ENCODE measurements at regions not wholly inside any gene's neighbourhood (a gene's known extent, or its start where the extent isn't known, plus 50 kb on each side); places are given as distances from the start of the nearest gene placed in this dataset.

GRCh38 chr13:99446242-99446641 is 55.0 kb upstream of the TM9SF2 start:
- no peaks in the 10 kb centered on the region for H3K27me3 ChIP-seq (ENCODE audit: insufficient read depth)
- H3K9me3 Mint-ChIP-seq = peaks cover 2% of the 10 kb centered on the region; the same call in 1 of the 3 replicates
- no peak overlapping the region for H3K4me3 ChIP-seq
- H3K4me3 Mint-ChIP-seq = no peak overlapping the region
- peaks cover 15% of the 10 kb centered on the region for H3K27me3 Mint-ChIP-seq (ENCODE audit: insufficient read depth, low read depth, poor library complexity)
- TF ChIP-seq CTCF (conservative IDR thresholded peaks at IDR 0.05; ENCODE audit: low read depth in 2 of 2) (peak; percentile 54 to 67), ZNF114 (CRISPR knock-in tag; IDR thresholded peaks at IDR 0.05) (no peak)
- peaks cover under 1% of the 10 kb centered on the region; the same call in 1 of the 3 replicates for H3K36me3 Mint-ChIP-seq (ENCODE audit: low read depth)
- H3K36me3 ChIP-seq (ENCODE audit: insufficient read depth) = no peaks in the 10 kb centered on the region
- no peak overlapping the region for H3K27ac ChIP-seq (ENCODE audit: low read depth)
- H3K79me2 ChIP-seq (replicated peaks; ENCODE audit: insufficient read depth) = no peaks in the 10 kb centered on the region
- peaks cover 9% of the 10 kb centered on the region; the same call in 1 of the 2 replicates for H3K4me1 ChIP-seq (ENCODE audit: insufficient read depth)
- peaks cover 23% of the 10 kb centered on the region for H3K4me1 Mint-ChIP-seq
- no peaks in the 10 kb centered on the region for H3K9me2 ChIP-seq (ENCODE audit: insufficient read depth)
- H3K4me2 ChIP-seq = no peak overlapping the region
- no peaks in the 10 kb centered on the region for H3F3A ChIP-seq (replicated peaks; ENCODE audit: low read depth)
- H3K27ac Mint-ChIP-seq = no peak overlapping the region
- ATAC-seq (peak; percentile 78), DNase-seq (ENCODE audit: low spot score) (peak; percentile 79)
- no peaks in the 10 kb centered on the region for H4K20me1 ChIP-seq (replicated peaks; ENCODE audit: insufficient read depth)
- H2AFZ ChIP-seq = peak overlapping the region; percentile 45

GRCh38 chr13:99448546-99448945 is 52.7 kb upstream of the TM9SF2 start:
- no peak overlapping the region for H3K4me3 Mint-ChIP-seq
- ATAC-seq (no peak), DNase-seq (ENCODE audit: low spot score) (no peak)
- H3K9me3 Mint-ChIP-seq = peaks cover 7% of the 10 kb centered on the region; the same call in 1 of the 3 replicates
- Histone ChIP-seq H3K36me3 (ENCODE audit: insufficient read depth) (no peaks in the 10 kb centered on the region), H3K27me3 (ENCODE audit: insufficient read depth) (no peaks in the 10 kb centered on the region), H4K20me1 (replicated peaks; ENCODE audit: insufficient read depth) (no peaks in the 10 kb centered on the region), H3K4me2 (no peak overlapping the region), H3F3A (replicated peaks; ENCODE audit: low read depth) (no peaks in the 10 kb centered on the region), H3K9me2 (ENCODE audit: insufficient read depth) (no peaks in the 10 kb centered on the region), H3K79me2 (replicated peaks; ENCODE audit: insufficient read depth) (no peaks in the 10 kb centered on the region), H3K4me1 (ENCODE audit: insufficient read depth) (peaks cover 7% of the 10 kb centered on the region; the same call in 1 of the 2 replicates), H3K27ac (ENCODE audit: low read depth) (no peak overlapping the region), H2AFZ (no peak overlapping the region), H3K4me3 (no peak overlapping the region)
- no peak for TF ChIP-seq STAT1 (IDR thresholded peaks at IDR 0.05; ENCODE audit: unreplicated experiment)
- no peak for TF ChIP-seq EZH2 (IDR thresholded peaks at IDR 0.05; ENCODE audit: low read depth, unreplicated experiment)
- TF ChIP-seq ZNF462 (CRISPR knock-in tag; IDR thresholded peaks at IDR 0.05) = no peak
- no peak for TF ChIP-seq JUNB (IDR thresholded peaks at IDR 0.05; ENCODE audit: unreplicated experiment)
- TF ChIP-seq CREB1 (CRISPR knock-in tag; IDR thresholded peaks at IDR 0.05; ENCODE audit: low read depth) = no peak
- no peak for TF ChIP-seq ETS1 (IDR thresholded peaks at IDR 0.05)
- TF ChIP-seq POLR2AphosphoS5 (IDR thresholded peaks at IDR 0.05; ENCODE audit: low read depth) = no peak
- no peak for TF ChIP-seq ZNF114 (CRISPR knock-in tag; IDR thresholded peaks at IDR 0.05)
- TF ChIP-seq CTCF (conservative IDR thresholded peaks at IDR 0.05; ENCODE audit: low read depth in 2 of 2) = no peak
- no peak for TF ChIP-seq NANOG (IDR thresholded peaks at IDR 0.05; ENCODE audit: borderline replicate concordance)
- TF ChIP-seq ZNF331 (CRISPR knock-in tag; IDR thresholded peaks at IDR 0.05; ENCODE audit: low read depth) = no peak
- peaks cover 5% of the 10 kb centered on the region; the same call in 2 of the 3 replicates for H3K36me3 Mint-ChIP-seq (ENCODE audit: low read depth)
- peaks cover 13% of the 10 kb centered on the region for H3K27me3 Mint-ChIP-seq (ENCODE audit: insufficient read depth, low read depth, poor library complexity)
- H3K4me1 Mint-ChIP-seq = peaks cover 18% of the 10 kb centered on the region
- no peak overlapping the region for H3K27ac Mint-ChIP-seq

Data from GM23338 (cell line).